Testis (tissue), 2 donors: ENCODE measurements at regions not wholly inside any gene's neighbourhood (a gene's known extent, or its start where the extent isn't known, plus 50 kb on each side); places are given as distances from the start of the nearest gene placed in this dataset.

ENCODE experiments used
- DNase-seq: peaks from one replicate; pipeline ENCODE4 v3.0.0-alpha.2; 2019
- H3K27ac ChIP-seq, 2 donors: fragments of 200-600 bp; sonication (generic); one replicate each; pipeline ENCODE4 v1.5.1; 2019
- H3K27me3 ChIP-seq: fragments of 200-600 bp; sonication (generic); one replicate; pipeline ENCODE4 v1.5.1; 2019
- H3K36me3 ChIP-seq: fragments of 200-600 bp; sonication (generic); one replicate; pipeline ENCODE4 v1.5.1; 2017; ENCODE audit warnings: low read depth; ENCODE audit errors: missing control alignments
- H3K4me1 ChIP-seq: fragments of 200-600 bp; sonication (generic); one replicate; pipeline ENCODE4 v1.5.1; 2019
- H3K4me3 ChIP-seq, 2 donors: fragments of 200-600 bp; sonication (generic); one replicate each; pipeline ENCODE4 v1.5.1; 2017 to 2019
- H3K9me3 ChIP-seq: fragments of 200-600 bp; sonication (generic); one replicate; pipeline ENCODE4 v1.5.1; 2017
- CTCF ChIP-seq, 3 experiments: fragments of 450-650 bp in 2 of 3; fragments of 200-600 bp in 1 of 3; sonication (generic) in 1 of 3; IDR thresholded peaks; one replicate each; pipeline ENCODE4 v1.5.1; 2016 to 2019; ENCODE audit warnings: antibody characterized with exemption in 3 of 3, mild to moderate bottlenecking in 2 of 3, moderate library complexity in 1 of 3
- POLR2A ChIP-seq: fragments of 450-650 bp; IDR thresholded peaks from one replicate; pipeline ENCODE4 v1.6.1; 2017; ENCODE audit warnings: antibody characterized with exemption, mild to moderate bottlenecking, moderate library complexity
- WGBS, 2 donors: methylation state at CpG; one replicate each; pipeline ENCODE4 v1.1.5; 2018; 5-methylcytosine and 5-hydroxymethylcytosine counted together
- intact Hi-C: fragments of 100-400 bp; cut with DNase I; formaldehyde crosslinking; loops from one replicate; pipeline ENCODE4 v1.15.1; 2023; ENCODE audit warnings: low total_unique reads

- TF ChIP-seq CTCF (IDR thresholded peaks at IDR 0.05): no peak
- no peak for TF ChIP-seq POLR2A
- 51 to 54% methylated on average over 2 of the region's 2 CpGs for WGBS, 2 donors
- H3K9me3 ChIP-seq: no peaks in the 10 kb centered on the region
- intact Hi-C loops: no loop called here
- DNase-seq: no peak
- H3K4me3 ChIP-seq: no peak overlapping the region
- H3K27ac ChIP-seq: no peak overlapping the region
- no peaks in the 10 kb centered on the region for H3K4me1 ChIP-seq
- H3K27me3 ChIP-seq: no peaks in the 10 kb centered on the region
- H3K36me3 ChIP-seq: no peaks in the 10 kb centered on the region
These were observed 111.9 kb downstream of the C1D start for GRCh38 chr2:67950919-67951318.

- Histone ChIP-seq H3K4me3 (no peak overlapping the region), H3K4me1 (no peaks in the 10 kb centered on the region), H3K27me3 (no peaks in the 10 kb centered on the region), H3K36me3 (no peaks in the 10 kb centered on the region), H3K9me3 (no peaks in the 10 kb centered on the region), H3K27ac (no peak overlapping the region)
- TF ChIP-seq CTCF (IDR thresholded peaks at IDR 0.05): no peak
- TF ChIP-seq POLR2A: no peak
- intact Hi-C loops: no loop called here
- no peak for DNase-seq
- 94% methylated on average over 4 of the region's 4 CpGs for WGBS, 2 donors
These were observed 110.7 kb downstream of the C1D start for GRCh38 chr2:67952066-67952465.

GRCh38 chr2:67954093-67954748 is 108.6 kb downstream of the C1D start:
- TF ChIP-seq CTCF (IDR thresholded peaks at IDR 0.05): no peak
- TF ChIP-seq POLR2A: no peak
- Histone ChIP-seq H3K36me3 (no peaks in the 10 kb centered on the region), H3K9me3 (no peaks in the 10 kb centered on the region), H3K4me3 (no peak overlapping the region), H3K27ac (no peak overlapping the region), H3K4me1 (no peaks in the 10 kb centered on the region), H3K27me3 (no peaks in the 10 kb centered on the region)
- DNase-seq: no peak
- WGBS, 2 donors: 63 to 68% methylated on average over 6 of the region's 6 CpGs
- intact Hi-C loops: no loop called here

- whole genome bisulfite sequencing, 2 donors: 82 to 86% methylated on average over 7 of the region's 7 CpGs
- DNase-seq: no peak
- Histone ChIP-seq H3K4me1 (no peaks in the 10 kb centered on the region), H3K36me3 (no peaks in the 10 kb centered on the region), H3K9me3 (no peaks in the 10 kb centered on the region), H3K27ac (no peak overlapping the region), H3K4me3 (no peak overlapping the region), H3K27me3 (no peaks in the 10 kb centered on the region)
- no peak for TF ChIP-seq CTCF (IDR thresholded peaks at IDR 0.05)
- intact Hi-C loops: no loop called here
These were observed 106.8 kb downstream of the C1D start for GRCh38 chr2:67955748-67956603.
